Pancreas (tissue), 10 donors: ENCODE measurements at regions not wholly inside any gene's neighbourhood (a gene's known extent, or its start where the extent isn't known, plus 50 kb on each side); places are given as distances from the start of the nearest gene placed in this dataset.

Experiments
- ATAC-seq, 4 donors: fragments of 200-7000 bp; cut with Tn5 transposase; one replicate each; pipeline versions ENCODE4 v1.8.0 to v1.9.1; 2020; ENCODE audit warnings: mild to moderate bottlenecking in 4 of 4, moderate library complexity in 4 of 4
- DNase-seq, 6 donors: peaks; one replicate each; pipeline ENCODE4 v3.0.0-alpha.2; 2020
- FAIRE-seq: peaks from 2 replicates; lab custom pipeline; 2012; peaks lifted over from hg19 to GRCh38; lab: Jason Lieb, UNC
- H3K27ac ChIP-seq, 4 donors: fragments of 200-600 bp; sonication (generic); 1 replicate in 3 of 4; 2 replicates in 1 of 4; pipeline versions ENCODE4 v1.5.0 to v1.8.0; 2020
- H3K27me3 ChIP-seq, 4 donors: fragments of 200-600 bp; one replicate each; pipeline ENCODE4 v1.8.0; 2021
- H3K36me3 ChIP-seq, 3 donors: fragments of 200-600 bp; sonication (generic) in 1 of 3; one replicate each; pipeline versions ENCODE4 v1.5.0 to v1.8.0; 2020 to 2021
- H3K4me1 ChIP-seq, 3 donors: fragments of 200-600 bp; one replicate each; pipeline ENCODE4 v1.8.0; 2021
- H3K4me3 ChIP-seq, 4 donors: fragments of 200-600 bp; sonication (generic) in 2 of 4; one replicate each; pipeline versions ENCODE4 v1.5.0 to v1.8.0; 2020 to 2021
- H3K9me3 ChIP-seq, 4 donors: fragments of 200-600 bp; one replicate each; pipeline ENCODE4 v1.8.0; 2021
- CTCF ChIP-seq, 4 donors: fragments of 200-600 bp; sonication (generic) in 3 of 4; IDR thresholded peaks; one replicate each; pipeline versions ENCODE4 v1.5.0 to v1.8.0; 2021; ENCODE audit warnings: antibody characterized with exemption in 4 of 4
- WGBS, 2 donors: extraction: QIAGEN DNeasy Blood & Tissue Kit; methylation state at CpG; one replicate each; pipeline ENCODE4 v1.1.7; 2013; 5-methylcytosine and 5-hydroxymethylcytosine counted together
- intact Hi-C, 3 donors: fragments of 100-400 bp; cut with DNase I; formaldehyde crosslinking; loops; one replicate each; pipeline versions ENCODE4 v1.11.1 to v1.14.2; 2022
- donor health status: healthy with polysubstance abuse.
- donor health status: DM: no; HTN: no; CAD: no; lungs with moderate emphysema.
- donor health status: DM: no; HTN: no; CAD: no.
- donor health status: control.
- donor health status: control.
- donor health status: Bipolar disorder and iron deficiency.
- donor health status: DM: yes; HTN: yes; CAD: no.
- donor health status: DM: no; HTN: no; CAD: no.
- donor health status: DM: no; HTN: no; CAD: no.
- donor health status: DM: yes; HTN: yes; CAD: no.

GRCh38 chr2:17302281-17302680, 216.0 kb downstream of the RAD51AP2 start:
- TF ChIP-seq CTCF (IDR thresholded peaks at IDR 0.05) = no peak
- Histone ChIP-seq H3K9me3 (no peaks in the 10 kb centered on the region), H3K27me3 (no peaks in the 10 kb centered on the region), H3K4me3 (no peak overlapping the region), H3K4me1 (no peaks in the 10 kb centered on the region), H3K36me3 (no peaks in the 10 kb centered on the region), H3K27ac (no peak overlapping the region)
- 7 to 18% methylated on average over 1 of the region's 1 CpG for WGBS, 2 donors
- intact Hi-C loops = loop anchor here in 1 of 3 donors (10.0 kb wide), 1 partner anchor 527 kb away; no protein-coding TSS in a partner anchor
- ATAC-seq (no peak), FAIRE-seq (no peak), DNase-seq (no peak)

- no peak for FAIRE-seq
- no peak overlapping the region for H3K4me3 ChIP-seq
- WGBS, 2 donors = 56 to 63% methylated on average over 2 of the region's 2 CpGs
- no peak for DNase-seq
- H3K27ac ChIP-seq = no peak overlapping the region
- ATAC-seq = no peak
- H3K27me3 ChIP-seq = no peaks in the 10 kb centered on the region
- no peaks in the 10 kb centered on the region for H3K36me3 ChIP-seq
- intact Hi-C loops = loop anchor here in 1 of 3 donors (10.0 kb wide), 1 partner anchor 527 kb away; no protein-coding TSS in a partner anchor
- no peak for TF ChIP-seq CTCF (IDR thresholded peaks at IDR 0.05)
- no peaks in the 10 kb centered on the region for H3K9me3 ChIP-seq
- H3K4me1 ChIP-seq = no peaks in the 10 kb centered on the region
These were observed 216.8 kb downstream of the RAD51AP2 start for GRCh38 chr2:17301437-17301836.

GRCh38 chr2:17299891-17300540, 218.2 kb downstream of the RAD51AP2 start:
- no peak for DNase-seq

GRCh38 chr2:17298453-17298852, 219.8 kb downstream of the RAD51AP2 start:
- 60 to 75% methylated on average over 2 of the region's 2 CpGs for whole genome bisulfite sequencing, 2 donors
- no peaks in the 10 kb centered on the region for H3K9me3 ChIP-seq
- ATAC-seq (no peak), FAIRE-seq (no peak), DNase-seq (no peak)
- no peaks in the 10 kb centered on the region for H3K4me1 ChIP-seq
- H3K36me3 ChIP-seq = no peaks in the 10 kb centered on the region
- intact Hi-C loops = no loop called here
- H3K4me3 ChIP-seq = no peak overlapping the region
- H3K27me3 ChIP-seq = no peaks in the 10 kb centered on the region
- TF ChIP-seq CTCF (IDR thresholded peaks at IDR 0.05) = no peak
- no peak overlapping the region for H3K27ac ChIP-seq

More at GRCh38 chr2:17299891-17300540, 218.2 kb downstream of the RAD51AP2 start:
- no peaks in the 10 kb centered on the region for H3K4me1 ChIP-seq
- intact Hi-C loops = loop anchor here in 1 of 3 donors (10.0 kb wide), 1 partner anchor 525 kb away; no protein-coding TSS in a partner anchor
- H3K36me3 ChIP-seq = no peaks in the 10 kb centered on the region
- no peak for FAIRE-seq
- H3K27me3 ChIP-seq = no peaks in the 10 kb centered on the region
- H3K27ac ChIP-seq = no peak overlapping the region
- no peak for TF ChIP-seq CTCF (IDR thresholded peaks at IDR 0.05)
- no peak for ATAC-seq
- H3K4me3 ChIP-seq = no peak overlapping the region
- H3K9me3 ChIP-seq = no peaks in the 10 kb centered on the region

GRCh38 chr2:17296686-17297085, 221.6 kb downstream of the RAD51AP2 start:
- no peak for FAIRE-seq
- DNase-seq = no peak
- TF ChIP-seq CTCF (IDR thresholded peaks at IDR 0.05) = no peak
- intact Hi-C loops = no loop called here
- no peak overlapping the region for H3K4me3 ChIP-seq
- H3K36me3 ChIP-seq = no peaks in the 10 kb centered on the region
- H3K9me3 ChIP-seq = no peaks in the 10 kb centered on the region
- ATAC-seq = no peak
- H3K4me1 ChIP-seq = no peaks in the 10 kb centered on the region
- H3K27me3 ChIP-seq = no peaks in the 10 kb centered on the region
- no peak overlapping the region for H3K27ac ChIP-seq
